Caco-2 (cell line): ENCODE measurements at regions not wholly inside any gene's neighbourhood (a gene's known extent, or its start where the extent isn't known, plus 50 kb on each side); places are given as distances from the start of the nearest gene placed in this dataset.

Experiments
- BruUV-seq: library from RNA; stranded (reverse); fragments of 400-500 nt; replicated peaks from 2 replicates; lab custom pipeline; 2021; lab: Mats Ljungman, UMichigan
- CTCF ChIA-PET: fragments of 300-600 bp; sonication (Branson Sonifier 250); formaldehyde crosslinking; loops from one replicate; lab custom pipeline; 2022; ENCODE audit warnings: antibody characterized with exemption; lab: Charles Lee
- POLR2A ChIA-PET: fragments of 300-600 bp; sonication (Branson Sonifier 250); formaldehyde crosslinking; loops from one replicate; lab custom pipeline; 2022; ENCODE audit warnings: antibody characterized with exemption; lab: Charles Lee
- DNase-seq, 2 experiments: peaks; one replicate each; pipeline versions ENCODE4 v3.0.0 to v3.0.0-alpha.2; 2020 to 2022
- H3K27me3 ChIP-seq: replicated peaks from 2 replicates; pipeline ENCODE4 v1.6.0; 2011; ENCODE audit warnings: low read length; ENCODE audit not compliant: control insufficient read depth, insufficient read depth
- H3K36me3 ChIP-seq: 2 replicates; pipeline ENCODE4 v1.5.1; 2011; ENCODE audit warnings: low read length; ENCODE audit not compliant: control insufficient read depth, insufficient read depth
- H3K4me1 ChIP-seq: fragments of 250-450 bp; sonication (Bioruptor Pico); 2 replicates; pipeline ENCODE4 v1.5.1; 2020; ENCODE audit warnings: mild to moderate bottlenecking
- H3K4me3 ChIP-seq: 2 replicates; pipeline ENCODE4 v1.5.1; 2011; ENCODE audit warnings: low read depth, mild to moderate bottlenecking, control low read depth, low read length
- H3K9me3 ChIP-seq: fragments of 250-450 bp; sonication (Bioruptor Pico); 2 replicates; pipeline ENCODE4 v1.5.1; 2020; ENCODE audit warnings: mild to moderate bottlenecking, moderate library complexity
- H3K27ac Mint-ChIP-seq: one replicate; pipeline ENCODE4 v1.8.0; 2022; ENCODE audit warnings: mixed read lengths; ENCODE audit not compliant: unreplicated experiment
- H3K27me3 Mint-ChIP-seq: one replicate; pipeline ENCODE4 v1.8.0; 2022; ENCODE audit warnings: mixed read lengths; ENCODE audit not compliant: insufficient read depth, unreplicated experiment
- H3K36me3 Mint-ChIP-seq: one replicate; pipeline ENCODE4 v1.8.0; 2022; ENCODE audit warnings: mild to moderate bottlenecking, mixed read lengths; ENCODE audit not compliant: insufficient read depth, unreplicated experiment
- H3K4me1 Mint-ChIP-seq: one replicate; pipeline ENCODE4 v1.8.0; 2022; ENCODE audit warnings: low read depth, mixed read lengths; ENCODE audit not compliant: unreplicated experiment
- H3K4me3 Mint-ChIP-seq: one replicate; pipeline ENCODE4 v1.8.0; 2022; ENCODE audit warnings: mild to moderate bottlenecking, moderate library complexity, mixed read lengths; ENCODE audit not compliant: unreplicated experiment
- H3K9me3 Mint-ChIP-seq: one replicate; pipeline ENCODE4 v1.8.0; 2022; ENCODE audit warnings: mixed read lengths; ENCODE audit not compliant: unreplicated experiment
- CTCF ChIP-seq, 2 experiments: fragments of 200-600 bp in 1 of 2; IDR thresholded peaks; 1 replicate in 1 of 2; 2 replicates in 1 of 2; pipeline versions ENCODE4 v1.5.1 to v1.8.0; 2011 to 2022; ENCODE audit warnings: antibody characterized with exemption in 1 of 2, control low read depth in 1 of 2, inconsistent platforms in 1 of 2, low read depth in 1 of 2, low read length in 1 of 2, mild to moderate bottlenecking in 1 of 2, moderate library complexity in 1 of 2; ENCODE audit not compliant: insufficient read depth in 1 of 2, severe bottlenecking in 1 of 2, unreplicated experiment in 1 of 2
- intact Hi-C: fragments of 100-400 bp; cut with micrococcal nuclease; formaldehyde crosslinking; loops from one replicate; pipeline ENCODE4 v1.10.0; 2022; ENCODE audit not compliant: unreplicated experiment

- H3K27me3 Mint-ChIP-seq, result no peaks in the 10 kb centered on the region
- ChIA-PET CTCF (no interaction called here), POLR2A (no interaction called here)
- no peaks in the 10 kb centered on the region for H3K9me3 Mint-ChIP-seq
- Histone ChIP-seq H3K36me3 (no peaks in the 10 kb centered on the region), H3K27me3 (no peaks in the 10 kb centered on the region), H3K4me3 (no peak overlapping the region), H3K9me3 (no peaks in the 10 kb centered on the region), H3K4me1 (no peaks in the 10 kb centered on the region)
- no peak overlapping the region for H3K27ac Mint-ChIP-seq
- no peak for TF ChIP-seq CTCF (IDR thresholded peaks at IDR 0.05; ENCODE audit: insufficient read depth in 1 of 2, low read depth in 1 of 2, low read length in 1 of 2, severe bottlenecking in 1 of 2, unreplicated experiment in 1 of 2)
- H3K4me1 Mint-ChIP-seq, result no peaks in the 10 kb centered on the region
- no peaks in the 10 kb centered on the region for H3K36me3 Mint-ChIP-seq
- no TSS peak for BruUV-seq
- intact Hi-C loops, result no loop called here
- DNase-seq, result no peak
- H3K4me3 Mint-ChIP-seq, result no peak overlapping the region
These were observed 247.9 kb upstream of the AR start for GRCh38 chrX:67295924-67296323.

GRCh38 chrX:67296395-67296794 is 247.4 kb upstream of the AR start:
- no peaks in the 10 kb centered on the region for H3K4me1 ChIP-seq
- no peaks in the 10 kb centered on the region for H3K9me3 ChIP-seq
- no peaks in the 10 kb centered on the region for H3K4me1 Mint-ChIP-seq
- TF ChIP-seq CTCF (IDR thresholded peaks at IDR 0.05; ENCODE audit: insufficient read depth in 1 of 2, low read depth in 1 of 2, low read length in 1 of 2, severe bottlenecking in 1 of 2, unreplicated experiment in 1 of 2), result no peak
- H3K36me3 Mint-ChIP-seq, result no peaks in the 10 kb centered on the region
- no peak overlapping the region for H3K4me3 Mint-ChIP-seq
- H3K4me3 ChIP-seq, result no peak overlapping the region
- no peaks in the 10 kb centered on the region for H3K27me3 Mint-ChIP-seq
- no peaks in the 10 kb centered on the region for H3K27me3 ChIP-seq
- BruUV-seq, result no TSS peak
- POLR2A ChIA-PET, result no interaction called here
- H3K9me3 Mint-ChIP-seq, result no peaks in the 10 kb centered on the region
- no peak overlapping the region for H3K27ac Mint-ChIP-seq
- CTCF ChIA-PET, result no interaction called here
- intact Hi-C loops, result no loop called here
- no peak for DNase-seq
- H3K36me3 ChIP-seq, result no peaks in the 10 kb centered on the region

- no peak overlapping the region for H3K4me3 Mint-ChIP-seq
- Histone ChIP-seq H3K27me3 (no peaks in the 10 kb centered on the region), H3K36me3 (no peaks in the 10 kb centered on the region), H3K4me1 (no peaks in the 10 kb centered on the region), H3K9me3 (no peaks in the 10 kb centered on the region), H3K4me3 (no peak overlapping the region)
- no TSS peak for BruUV-seq
- no peak for TF ChIP-seq CTCF (IDR thresholded peaks at IDR 0.05; ENCODE audit: insufficient read depth in 1 of 2, low read depth in 1 of 2, low read length in 1 of 2, severe bottlenecking in 1 of 2, unreplicated experiment in 1 of 2)
- no peaks in the 10 kb centered on the region for H3K4me1 Mint-ChIP-seq
- DNase-seq, result no peak
- ChIA-PET CTCF (no interaction called here), POLR2A (no interaction called here)
- no peaks in the 10 kb centered on the region for H3K36me3 Mint-ChIP-seq
- peaks cover 13% of the 10 kb centered on the region for H3K9me3 Mint-ChIP-seq
- no peaks in the 10 kb centered on the region for H3K27me3 Mint-ChIP-seq
- H3K27ac Mint-ChIP-seq, result no peak overlapping the region
- intact Hi-C loops, result no loop called here
These were observed 226.1 kb upstream of the AR start for GRCh38 chrX:67317725-67318124.
